ENCODE measurements at regions not wholly inside any gene's neighbourhood (a gene's known extent, or its start where the extent isn't known, plus 50 kb on each side); places are given as distances from the start of the nearest gene placed in this dataset.

- BruUV-seq (replicated peaks), result no TSS peak
- ChIA-PET POLR2A (ENCODE audit: unreplicated experiment) (no interaction called here), CTCF (no interaction called here)
- no peak for DNase-seq
- Histone ChIP-seq H3K4me1 (replicated peaks; ENCODE audit: insufficient read depth) (no peaks in the 10 kb centered on the region), H4K20me1 (ENCODE audit: insufficient read depth) (no peaks in the 10 kb centered on the region), H3K9me2 (ENCODE audit: insufficient read depth) (no peaks in the 10 kb centered on the region), H3K27ac (no peak overlapping the region), H3K79me2 (ENCODE audit: low read depth) (no peaks in the 10 kb centered on the region), H3K4me2 (no peak overlapping the region), H3K9me3 (ENCODE audit: insufficient read depth, low read depth) (no peaks in the 10 kb centered on the region), H3F3A (ENCODE audit: insufficient read depth, low read depth) (no peaks in the 10 kb centered on the region), H3K4me3 (no peak overlapping the region), H3K27me3 (ENCODE audit: insufficient read depth, low read depth) (no peaks in the 10 kb centered on the region), H2AFZ (no peak overlapping the region), H3K36me3 (ENCODE audit: low read depth) (no peaks in the 10 kb centered on the region)
- intact Hi-C loops (cut with micrococcal nuclease; ENCODE audit: unreplicated experiment), result no loop called here
- no peak for TF ChIP-seq EZH2 (IDR thresholded peaks at IDR 0.05; ENCODE audit: low read depth)
- TF ChIP-seq, protein P1, sequence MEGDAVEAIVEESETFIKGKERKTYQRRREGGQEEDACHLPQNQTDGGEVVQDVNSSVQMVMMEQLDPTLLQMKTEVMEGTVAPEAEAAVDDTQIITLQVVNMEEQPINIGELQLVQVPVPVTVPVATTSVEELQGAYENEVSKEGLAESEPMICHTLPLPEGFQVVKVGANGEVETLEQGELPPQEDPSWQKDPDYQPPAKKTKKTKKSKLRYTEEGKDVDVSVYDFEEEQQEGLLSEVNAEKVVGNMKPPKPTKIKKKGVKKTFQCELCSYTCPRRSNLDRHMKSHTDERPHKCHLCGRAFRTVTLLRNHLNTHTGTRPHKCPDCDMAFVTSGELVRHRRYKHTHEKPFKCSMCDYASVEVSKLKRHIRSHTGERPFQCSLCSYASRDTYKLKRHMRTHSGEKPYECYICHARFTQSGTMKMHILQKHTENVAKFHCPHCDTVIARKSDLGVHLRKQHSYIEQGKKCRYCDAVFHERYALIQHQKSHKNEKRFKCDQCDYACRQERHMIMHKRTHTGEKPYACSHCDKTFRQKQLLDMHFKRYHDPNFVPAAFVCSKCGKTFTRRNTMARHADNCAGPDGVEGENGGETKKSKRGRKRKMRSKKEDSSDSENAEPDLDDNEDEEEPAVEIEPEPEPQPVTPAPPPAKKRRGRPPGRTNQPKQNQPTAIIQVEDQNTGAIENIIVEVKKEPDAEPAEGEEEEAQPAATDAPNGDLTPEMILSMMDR (conservative IDR thresholded peaks at IDR 0.05), result no peak
Measured at GRCh38 chr4:27577951-27578350, 717.3 kb downstream of the STIM2 start.

- Histone ChIP-seq H3K4me2 (no peak overlapping the region), H3K9me3 (ENCODE audit: insufficient read depth, low read depth) (no peaks in the 10 kb centered on the region), H3K36me3 (ENCODE audit: low read depth) (no peaks in the 10 kb centered on the region), H3K27me3 (ENCODE audit: insufficient read depth, low read depth) (no peaks in the 10 kb centered on the region), H2AFZ (no peak overlapping the region), H4K20me1 (ENCODE audit: insufficient read depth) (no peaks in the 10 kb centered on the region), H3K4me1 (replicated peaks; ENCODE audit: insufficient read depth) (no peaks in the 10 kb centered on the region), H3K79me2 (ENCODE audit: low read depth) (no peaks in the 10 kb centered on the region), H3K4me3 (no peak overlapping the region), H3K27ac (no peak overlapping the region), H3K9me2 (ENCODE audit: insufficient read depth) (no peaks in the 10 kb centered on the region), H3F3A (ENCODE audit: insufficient read depth, low read depth) (no peaks in the 10 kb centered on the region)
- POLR2A ChIA-PET (ENCODE audit: unreplicated experiment), result no interaction called here
- CTCF ChIA-PET, result no interaction called here
- DNase-seq, result no peak
- TF ChIP-seq, protein P1 (conservative IDR thresholded peaks at IDR 0.05), result no peak
- intact Hi-C loops (cut with micrococcal nuclease; ENCODE audit: unreplicated experiment), result loop anchor here (10.0 kb wide), 1 partner anchor 168 kb away; no protein-coding TSS in a partner anchor
- no TSS peak for BruUV-seq (replicated peaks)
Measured at GRCh38 chr4:27592738-27593137, 732.1 kb downstream of the STIM2 start.

DNA sequence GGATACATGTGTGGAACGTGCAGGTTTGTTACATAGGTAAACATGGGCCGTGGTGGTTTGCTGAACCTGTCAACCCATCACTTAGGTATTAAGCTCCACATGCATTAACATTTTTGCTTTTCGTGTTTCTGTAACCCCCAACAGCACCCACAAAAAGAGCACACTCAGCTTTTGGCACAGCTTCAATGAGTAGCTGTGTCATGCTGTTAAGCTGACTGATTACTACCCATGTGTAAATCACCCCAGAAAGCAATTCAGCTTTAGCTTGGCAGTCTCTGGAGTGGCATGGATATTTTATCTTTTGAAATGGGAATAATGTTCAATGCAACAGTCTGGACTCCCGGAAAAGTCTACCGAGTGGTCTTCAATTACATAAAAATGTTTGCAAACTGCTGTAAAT, 734.3 kb downstream of the STIM2 start:
- BruUV-seq (replicated peaks), result no TSS peak
- Histone ChIP-seq H3K9me2 (ENCODE audit: insufficient read depth) (no peaks in the 10 kb centered on the region), H3K9me3 (ENCODE audit: insufficient read depth, low read depth) (no peaks in the 10 kb centered on the region), H3K36me3 (ENCODE audit: low read depth) (no peaks in the 10 kb centered on the region), H3K4me3 (no peak overlapping the region), H3K4me1 (replicated peaks; ENCODE audit: insufficient read depth) (no peaks in the 10 kb centered on the region), H4K20me1 (ENCODE audit: insufficient read depth) (no peaks in the 10 kb centered on the region), H3F3A (ENCODE audit: insufficient read depth, low read depth) (no peaks in the 10 kb centered on the region), H3K79me2 (ENCODE audit: low read depth) (no peaks in the 10 kb centered on the region), H2AFZ (no peak overlapping the region), H3K27ac (no peak overlapping the region), H3K27me3 (ENCODE audit: insufficient read depth, low read depth) (no peaks in the 10 kb centered on the region), H3K4me2 (no peak overlapping the region)
- intact Hi-C loops (cut with micrococcal nuclease; ENCODE audit: unreplicated experiment), result loop anchor here (10.0 kb wide), 1 partner anchor 170 kb away; no protein-coding TSS in a partner anchor
- ChIA-PET POLR2A (ENCODE audit: unreplicated experiment) (no interaction called here), CTCF (no interaction called here)
- TF ChIP-seq, protein P1 (conservative IDR thresholded peaks at IDR 0.05), result no peak
- TF ChIP-seq EZH2 (IDR thresholded peaks at IDR 0.05; ENCODE audit: low read depth), result no peak
- DNase-seq, result no peak
